ENCODE measurements at regions not wholly inside any gene's neighbourhood (a gene's known extent, or its start where the extent isn't known, plus 50 kb on each side); places are given as distances from the start of the nearest gene placed in this dataset.
"Not testable (repeated sequence)": the region's sequence is repeated elsewhere in the genome, so short reads cannot be mapped to it uniquely, and the experiment has no call there.

- DNase-seq (ENCODE audit: low read depth, low spot score), result no peak
These were observed 1145.6 kb upstream of the MIR17HG start for GRCh38 chr13:90201676-90202460.

DNA sequence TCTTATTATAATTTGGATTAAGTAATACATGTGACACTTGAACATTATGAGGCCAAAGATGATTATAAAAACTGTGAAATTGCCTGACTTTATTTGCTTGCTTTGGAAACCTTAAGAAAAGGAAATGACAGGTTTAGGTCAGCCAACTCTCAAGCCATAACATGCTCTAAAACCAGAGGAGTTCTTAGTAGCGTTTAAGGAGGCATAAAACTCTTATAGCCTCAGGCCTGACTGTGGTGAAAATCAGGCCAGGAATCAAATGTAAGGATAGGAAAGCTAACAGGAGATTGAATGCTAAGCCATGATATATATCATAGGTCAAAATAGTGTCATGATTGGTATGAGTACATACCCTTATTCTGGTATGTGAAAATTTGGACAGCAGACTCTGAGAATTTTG, 1142.4 kb upstream of the MIR17HG start:
- DNase-seq (ENCODE audit: low read depth, low spot score), result no peak

GRCh38 chr13:90205911-90206310, 1141.6 kb upstream of the MIR17HG start:
- no peak for DNase-seq (ENCODE audit: low read depth, low spot score)

- no peak for DNase-seq (ENCODE audit: low read depth, low spot score)
These were observed 1130.2 kb upstream of the MIR17HG start for GRCh38 chr13:90217275-90217674.

GRCh38 chr13:90222758-90223157, 1124.7 kb upstream of the MIR17HG start:
- DNase-seq (ENCODE audit: low read depth, low spot score), result no peak

DNA sequence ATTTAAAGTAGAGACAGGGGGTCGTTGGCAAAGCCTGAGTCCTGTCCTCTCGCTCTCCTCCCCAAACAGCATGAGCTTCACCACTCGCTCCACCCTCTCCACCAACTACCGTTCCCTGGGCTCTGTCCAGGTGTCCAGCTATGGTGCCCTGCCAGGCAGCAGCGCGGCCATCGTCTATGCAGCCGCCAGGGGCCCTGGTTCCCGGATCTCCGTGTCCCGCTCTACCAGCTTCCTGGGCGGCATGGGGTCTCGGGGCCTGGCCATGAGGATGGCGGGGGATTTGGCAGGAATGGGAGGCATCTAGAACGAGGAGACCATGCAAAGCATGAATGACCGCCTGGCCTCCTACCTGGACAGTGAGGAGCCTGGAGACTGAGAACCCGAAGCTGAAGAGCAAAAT, 1117.2 kb upstream of the MIR17HG start:
- no peak for DNase-seq (ENCODE audit: low read depth, low spot score)

DNA sequence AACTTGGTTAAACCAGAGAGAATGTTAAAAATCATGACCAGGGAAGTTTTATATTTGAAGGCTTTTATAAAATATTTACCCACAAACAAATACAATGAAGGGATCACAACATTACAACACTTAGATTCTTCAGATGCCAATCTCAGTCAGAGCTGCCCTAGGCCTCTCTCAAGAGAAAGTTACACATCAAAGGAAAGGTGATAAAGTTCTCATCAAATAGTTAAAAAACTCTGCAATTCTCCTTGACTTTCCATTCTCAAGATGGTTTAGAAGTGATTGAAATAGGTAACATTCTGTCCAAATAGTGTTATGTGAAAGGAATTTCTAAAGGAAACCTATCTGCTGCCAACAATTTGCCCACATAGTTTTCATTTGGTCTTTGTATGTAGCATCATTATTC, 1115.2 kb upstream of the MIR17HG start:
- DNase-seq (ENCODE audit: low read depth, low spot score), result no peak

- no peak for DNase-seq (ENCODE audit: low read depth, low spot score)
These were observed 1113.4 kb upstream of the MIR17HG start for GRCh38 chr13:90233933-90234672.

GRCh38 chr13:90237852-90238251, 1109.6 kb upstream of the MIR17HG start:
- DNase-seq (ENCODE audit: low read depth, low spot score), result no peak

DNA sequence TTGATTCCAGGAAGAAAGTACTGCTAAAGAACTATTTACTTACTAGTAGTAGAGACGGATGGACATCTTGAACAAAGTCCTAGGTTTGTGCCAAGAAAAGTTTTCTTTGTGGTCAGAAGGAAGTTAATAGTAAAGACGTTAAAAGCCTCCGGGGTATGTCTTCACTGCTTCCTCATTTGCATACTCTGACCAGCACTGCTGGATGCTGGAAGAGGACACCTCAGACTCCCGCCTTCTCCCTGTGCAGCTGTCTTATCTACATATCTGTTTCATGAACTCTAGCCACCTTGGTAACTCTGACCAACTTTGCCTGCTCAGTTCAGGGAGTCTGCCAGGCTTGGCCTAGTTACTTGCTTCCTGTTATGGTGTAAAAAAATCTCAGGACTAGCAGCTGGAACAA, 1109.1 kb upstream of the MIR17HG start:
- no peak for DNase-seq (ENCODE audit: low read depth, low spot score)

DNA sequence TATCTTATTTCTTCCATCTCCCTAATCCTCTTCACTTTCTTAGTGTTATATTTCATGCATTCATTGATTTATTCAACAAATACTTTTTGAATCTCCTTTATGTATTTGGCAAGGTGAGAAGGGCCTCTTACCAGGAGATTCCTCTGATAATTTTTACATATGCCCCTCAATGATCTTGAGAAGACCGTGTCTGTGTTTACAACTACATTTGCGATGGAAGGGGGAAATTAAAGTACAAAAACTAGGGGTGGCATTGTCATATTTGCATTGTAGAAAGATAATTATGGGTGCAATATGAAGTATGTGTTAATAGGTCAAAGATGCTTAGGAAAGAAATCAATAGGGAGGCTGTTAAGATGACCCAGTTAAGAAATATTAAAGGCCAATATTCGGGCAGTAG, 1108.4 kb upstream of the MIR17HG start:
- no peak for DNase-seq (ENCODE audit: low read depth, low spot score)

GRCh38 chr13:90246005-90246404, 1101.5 kb upstream of the MIR17HG start:
- no peak for DNase-seq (ENCODE audit: low read depth, low spot score)

- DNase-seq (ENCODE audit: low read depth, low spot score), result no peak
These were observed 1100.7 kb upstream of the MIR17HG start for GRCh38 chr13:90246687-90247345.

- no peak for DNase-seq (ENCODE audit: low read depth, low spot score)
These were observed 1093.7 kb upstream of the MIR17HG start for GRCh38 chr13:90253806-90254205.

GRCh38 chr13:90254437-90254836, 1093.0 kb upstream of the MIR17HG start:
- no peak for DNase-seq (ENCODE audit: low read depth, low spot score)

DNA sequence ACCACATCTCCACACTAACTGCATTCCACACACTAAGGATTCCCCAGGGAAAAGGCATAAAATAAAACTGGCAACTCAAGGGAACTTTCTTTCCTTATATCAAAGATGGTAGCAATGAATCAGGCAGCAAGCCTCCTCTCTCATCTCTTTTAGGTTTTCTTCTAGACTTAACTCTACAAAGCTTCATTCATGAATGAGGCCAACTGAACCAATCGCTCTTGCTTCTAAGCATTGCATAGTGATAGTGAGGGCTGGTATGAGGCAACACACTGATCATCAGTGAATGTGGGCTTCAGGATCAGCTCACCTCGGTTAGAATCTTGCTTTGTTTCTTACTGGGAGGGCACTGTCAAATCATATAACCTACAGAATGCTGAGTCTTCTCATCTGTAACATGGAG, 1090.7 kb upstream of the MIR17HG start:
- DNase-seq (ENCODE audit: low read depth, low spot score), result no peak

GRCh38 chr13:90258129-90258528, 1089.4 kb upstream of the MIR17HG start:
- DNase-seq (ENCODE audit: low read depth, low spot score), result no peak

DNA sequence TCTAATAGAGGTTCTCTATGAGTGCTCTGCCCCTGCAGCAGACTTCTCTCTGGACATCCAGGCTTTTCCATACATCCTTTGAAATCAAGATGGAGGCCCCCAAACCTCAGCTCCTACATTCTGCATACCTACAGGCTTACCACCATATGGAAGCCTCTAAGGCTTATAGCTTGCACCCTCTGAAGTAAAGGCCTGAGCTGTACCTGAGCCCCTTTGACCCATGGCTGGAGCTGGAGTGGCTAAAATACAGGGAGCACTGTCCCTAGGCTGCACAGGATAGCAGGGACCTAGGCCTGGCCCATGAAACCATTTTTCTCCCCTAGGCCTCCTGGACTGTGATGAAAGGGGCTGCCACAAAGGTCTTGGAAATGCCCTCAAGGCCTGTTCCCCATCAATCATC, 1086.1 kb upstream of the MIR17HG start:
- DNase-seq (ENCODE audit: low read depth, low spot score), result no peak

DNA sequence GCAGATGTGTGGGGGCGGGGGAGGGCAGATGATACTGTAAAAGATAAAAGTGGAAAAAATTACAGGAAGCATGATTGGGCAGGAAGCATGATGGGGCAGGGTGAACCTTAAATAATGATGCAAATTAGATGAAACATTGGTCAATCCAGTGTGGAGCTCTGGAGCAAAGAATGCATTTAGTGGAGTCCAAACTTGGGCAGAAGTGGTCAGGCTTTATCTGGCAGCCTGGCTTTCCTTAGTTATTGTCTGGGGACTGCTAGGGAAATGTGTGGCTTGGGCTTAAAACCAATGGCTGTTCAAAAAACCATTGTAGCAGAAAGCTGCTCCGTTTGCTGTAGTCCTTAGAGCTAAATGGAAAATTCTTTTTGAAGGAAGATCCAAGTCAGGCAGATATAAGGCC, 1077.3 kb upstream of the MIR17HG start:
- no peak for DNase-seq (ENCODE audit: low read depth, low spot score)

DNA sequence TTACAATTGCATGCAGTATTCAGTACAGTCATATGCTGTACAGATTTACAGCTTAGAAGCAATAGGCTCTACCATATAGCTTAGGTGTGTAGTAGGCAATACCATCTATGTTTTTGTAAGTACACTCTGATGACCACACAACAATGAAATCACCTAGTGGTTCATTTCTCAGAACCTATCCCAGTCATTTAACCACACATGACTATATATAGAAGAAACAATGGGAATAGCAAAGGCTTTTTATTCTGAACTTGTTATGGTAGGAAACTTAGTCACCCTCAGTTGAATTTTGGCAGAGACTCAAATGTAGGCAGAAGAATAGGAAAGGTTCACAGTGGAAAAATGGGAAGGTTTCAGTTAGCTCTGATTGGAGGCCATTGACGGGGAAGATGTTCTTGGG, 1075.1 kb upstream of the MIR17HG start:
- no peak for DNase-seq (ENCODE audit: low read depth, low spot score)

DNA sequence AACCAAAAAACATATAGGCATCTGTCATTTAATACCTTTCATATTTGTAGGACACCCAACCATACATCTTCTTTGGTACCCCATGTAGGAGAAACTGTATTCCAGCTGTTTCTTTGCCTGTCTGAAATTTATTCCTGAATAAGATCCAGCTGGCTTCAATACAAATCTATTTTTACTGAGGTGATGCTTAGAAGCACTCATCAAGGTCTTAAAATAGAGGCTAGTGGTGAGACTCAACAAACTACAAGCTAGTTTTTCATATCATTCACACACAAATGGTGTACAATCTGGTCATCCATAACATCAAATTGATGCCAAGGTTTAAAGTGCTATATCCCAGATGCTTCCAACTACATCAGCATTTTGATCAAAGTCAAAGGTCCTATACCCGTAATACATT, 1071.3 kb upstream of the MIR17HG start:
- DNase-seq (ENCODE audit: low read depth, low spot score), result no peak

DNA sequence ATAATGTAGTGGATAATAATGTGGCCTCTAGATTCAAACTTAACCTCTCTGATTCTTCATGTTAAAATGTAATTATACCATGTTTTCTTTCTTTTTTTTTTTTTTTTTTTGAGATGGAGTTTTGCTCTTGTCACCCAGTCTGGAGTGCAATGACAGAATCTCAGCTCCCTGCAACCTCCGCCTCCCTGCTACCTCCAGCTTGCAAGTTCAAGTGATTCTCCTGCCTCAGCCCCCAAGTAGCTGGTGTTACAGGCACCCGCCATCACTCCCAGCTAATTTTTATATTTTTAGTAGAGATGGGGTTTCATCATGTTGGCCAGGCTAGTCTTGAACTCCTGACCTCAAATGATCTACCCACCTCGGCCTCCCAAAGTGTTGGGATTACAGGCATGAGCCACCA, 1069.3 kb upstream of the MIR17HG start:
- not testable (repeated sequence) for DNase-seq (ENCODE audit: low read depth, low spot score)

DNA sequence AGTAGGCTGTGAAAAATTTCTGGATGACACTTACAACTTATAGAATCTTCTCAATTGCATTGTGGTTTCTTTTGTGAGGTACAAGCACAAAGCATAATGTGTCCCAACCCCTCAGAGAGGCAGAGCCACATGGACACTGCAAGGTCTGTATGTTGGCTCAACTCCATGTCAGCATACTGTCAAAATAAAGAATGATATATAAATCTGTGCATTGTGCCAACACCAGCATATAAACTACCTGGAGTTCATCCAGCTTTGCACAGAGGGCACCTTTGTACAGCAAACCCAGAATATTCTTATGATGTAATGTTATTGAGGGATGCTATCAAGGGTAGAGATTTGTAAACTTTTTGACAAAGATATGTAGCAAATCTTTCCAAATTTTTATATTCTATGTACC, 1065.8 kb upstream of the MIR17HG start:
- no peak for DNase-seq (ENCODE audit: low read depth, low spot score)

All from pulmonary artery endothelial cell (primary cell).